ENCODE measurements at regions not wholly inside any gene's neighbourhood (a gene's known extent, or its start where the extent isn't known, plus 50 kb on each side); places are given as distances from the start of the nearest gene placed in this dataset.

GRCh38 chr14:36408388-36408787, 88.0 kb upstream of the MBIP start:
- no peak overlapping the region for H3K4me3 ChIP-seq
- intact Hi-C loops (cut with DNase I) = no loop called here
- H3K27ac ChIP-seq = no peak overlapping the region
- H3K27me3 ChIP-seq = no peaks in the 10 kb centered on the region
- DNase-seq = no peak
- 54% methylated on average over 3 of the region's 3 CpGs for WGBS (ENCODE audit: insufficient coverage, low coverage, low lambda C conversion rate, missing lambda C conversion rate)
- peak in 1 of 4 donors; percentile 23 for ATAC-seq
- no peaks in the 10 kb centered on the region for H3K36me3 ChIP-seq
- no peaks in the 10 kb centered on the region for H3K9me3 ChIP-seq
- TF ChIP-seq CTCF (IDR thresholded peaks at IDR 0.05) = peak in 1 of 4 donors; percentile 7
- no peak for TF ChIP-seq POLR2A (IDR thresholded peaks at IDR 0.05)
- no peaks in the 10 kb centered on the region for H3K4me1 ChIP-seq

GRCh38 chr14:36405589-36406274, 85.3 kb upstream of the MBIP start:
- ATAC-seq = no peak
- intact Hi-C loops (cut with DNase I) = no loop called here
- Histone ChIP-seq H3K36me3 (no peaks in the 10 kb centered on the region), H3K4me3 (no peak overlapping the region), H3K9me3 (no peaks in the 10 kb centered on the region), H3K4me1 (no peaks in the 10 kb centered on the region), H3K27me3 (no peaks in the 10 kb centered on the region), H3K27ac (no peak overlapping the region)
- no peak for DNase-seq
- WGBS (ENCODE audit: insufficient coverage, low coverage, low lambda C conversion rate, missing lambda C conversion rate) = 88% methylated on average over 1 of the region's 1 CpG
- TF ChIP-seq CTCF (IDR thresholded peaks at IDR 0.05) (no peak), POLR2A (IDR thresholded peaks at IDR 0.05) (no peak)

- H3K27me3 ChIP-seq = no peaks in the 10 kb centered on the region
- WGBS (ENCODE audit: insufficient coverage, low coverage, low lambda C conversion rate, missing lambda C conversion rate) = 80% methylated on average over 1 of the region's 2 CpGs
- no peak overlapping the region for H3K27ac ChIP-seq
- intact Hi-C loops (cut with DNase I) = no loop called here
- H3K36me3 ChIP-seq = no peaks in the 10 kb centered on the region
- DNase-seq = no peak
- no peaks in the 10 kb centered on the region for H3K9me3 ChIP-seq
- TF ChIP-seq POLR2A (IDR thresholded peaks at IDR 0.05) = no peak
- TF ChIP-seq CTCF (IDR thresholded peaks at IDR 0.05) = no peak
- ATAC-seq = no peak
- peaks cover 0 to 10% (median 2%) of the 10 kb centered on the region in 4 donors for H3K4me1 ChIP-seq
- H3K4me3 ChIP-seq = no peak overlapping the region
Observed at GRCh38 chr14:36402867-36403266, 82.4 kb upstream of the MBIP start.

GRCh38 chr14:36398463-36399291, 78.2 kb upstream of the MBIP start:
- H3K27me3 ChIP-seq = no peaks in the 10 kb centered on the region
- H3K4me3 ChIP-seq = no peak overlapping the region
- 75% methylated on average over 5 of the region's 5 CpGs for WGBS (ENCODE audit: insufficient coverage, low coverage, low lambda C conversion rate, missing lambda C conversion rate)
- peaks cover 0 to 5% (median 0%) of the 10 kb centered on the region in 4 donors for H3K9me3 ChIP-seq
- TF ChIP-seq CTCF (IDR thresholded peaks at IDR 0.05) (no peak), POLR2A (IDR thresholded peaks at IDR 0.05) (no peak)
- intact Hi-C loops (cut with DNase I) = no loop called here
- ATAC-seq (peak in 3 of 4 donors; percentile 62 to 86 (median 74)), DNase-seq (no peak)
- H3K4me1 ChIP-seq = peaks cover 0 to 16% (median 2%) of the 10 kb centered on the region in 4 donors
- H3K27ac ChIP-seq = no peak overlapping the region
- no peaks in the 10 kb centered on the region for H3K36me3 ChIP-seq
